ENCODE measurements at regions not wholly inside any gene's neighbourhood (a gene's known extent, or its start where the extent isn't known, plus 50 kb on each side); places are given as distances from the start of the nearest gene placed in this dataset.
A peak's percentile ranks its signal among the peaks of the same experiment; 100 is the strongest.

DNA sequence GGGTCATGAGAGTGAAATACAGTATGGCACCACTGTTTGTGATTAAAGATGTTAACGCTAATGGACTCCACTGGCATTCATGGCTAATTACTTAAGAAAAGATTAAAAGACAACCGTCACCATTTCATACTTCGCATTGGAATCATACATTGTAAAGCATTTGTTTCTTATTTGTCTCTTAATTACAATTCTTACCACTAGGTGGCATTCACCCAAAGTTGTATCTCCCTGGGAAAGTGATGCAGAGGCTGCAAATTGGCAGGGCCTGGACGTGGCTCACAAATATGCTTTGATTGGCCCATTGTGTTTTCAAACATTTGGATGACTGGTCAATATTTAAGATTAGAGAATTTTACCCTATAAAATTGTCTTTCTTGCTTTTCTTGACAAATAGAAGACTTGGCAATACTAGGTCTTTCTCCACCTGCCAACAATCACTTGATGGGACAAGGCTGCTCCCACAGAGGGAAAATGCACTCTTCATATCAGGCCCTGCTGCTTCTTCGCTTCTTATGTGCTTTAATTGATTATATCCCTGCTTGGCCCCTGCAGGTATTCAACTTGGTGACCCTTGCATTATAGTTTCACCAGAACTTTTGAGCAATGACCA is 72.1 kb upstream of the STARD3NL start:
- TF ChIP-seq, protein P1, sequence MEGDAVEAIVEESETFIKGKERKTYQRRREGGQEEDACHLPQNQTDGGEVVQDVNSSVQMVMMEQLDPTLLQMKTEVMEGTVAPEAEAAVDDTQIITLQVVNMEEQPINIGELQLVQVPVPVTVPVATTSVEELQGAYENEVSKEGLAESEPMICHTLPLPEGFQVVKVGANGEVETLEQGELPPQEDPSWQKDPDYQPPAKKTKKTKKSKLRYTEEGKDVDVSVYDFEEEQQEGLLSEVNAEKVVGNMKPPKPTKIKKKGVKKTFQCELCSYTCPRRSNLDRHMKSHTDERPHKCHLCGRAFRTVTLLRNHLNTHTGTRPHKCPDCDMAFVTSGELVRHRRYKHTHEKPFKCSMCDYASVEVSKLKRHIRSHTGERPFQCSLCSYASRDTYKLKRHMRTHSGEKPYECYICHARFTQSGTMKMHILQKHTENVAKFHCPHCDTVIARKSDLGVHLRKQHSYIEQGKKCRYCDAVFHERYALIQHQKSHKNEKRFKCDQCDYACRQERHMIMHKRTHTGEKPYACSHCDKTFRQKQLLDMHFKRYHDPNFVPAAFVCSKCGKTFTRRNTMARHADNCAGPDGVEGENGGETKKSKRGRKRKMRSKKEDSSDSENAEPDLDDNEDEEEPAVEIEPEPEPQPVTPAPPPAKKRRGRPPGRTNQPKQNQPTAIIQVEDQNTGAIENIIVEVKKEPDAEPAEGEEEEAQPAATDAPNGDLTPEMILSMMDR (IDR thresholded peaks at IDR 0.05), result peak; percentile 73
- no peak for TF ChIP-seq EZH2 (IDR thresholded peaks at IDR 0.05)
- no peak for TF ChIP-seq EZH2phosphoT487 (IDR thresholded peaks at IDR 0.05)

Measured in neural progenitor cell (in vitro differentiated cells).